GM23338 (cell line): ENCODE measurements at regions not wholly inside any gene's neighbourhood (a gene's known extent, or its start where the extent isn't known, plus 50 kb on each side); places are given as distances from the start of the nearest gene placed in this dataset.

Experiments used
- ATAC-seq: fragments of 200-7000 bp; cut with Tn5 transposase; 3 replicates; pipeline ENCODE4 v1.9.1; 2020
- DNase-seq: peaks from one replicate; pipeline ENCODE4 v3.0.0-alpha.2; 2015; ENCODE audit warnings: low spot score
- H2AFZ ChIP-seq: fragments of 200-600 bp; sonication (generic); 2 replicates; pipeline ENCODE4 v1.8.0; 2016; ENCODE audit warnings: antibody characterized with exemption, mild to moderate bottlenecking, moderate library complexity
- H3F3A ChIP-seq: fragments of 200-600 bp; sonication (generic); replicated peaks from 2 replicates; pipeline ENCODE4 v1.8.0; 2017; ENCODE audit warnings: antibody characterized with exemption, mixed run types, low read depth
- H3K27ac ChIP-seq: fragments of 200-600 bp; sonication (generic); 2 replicates; pipeline ENCODE4 v1.6.1; 2016; ENCODE audit warnings: low read depth
- H3K27me3 ChIP-seq: fragments of 200-600 bp; sonication (generic); 2 replicates; pipeline ENCODE4 v1.8.0; 2016; ENCODE audit warnings: mild to moderate bottlenecking, mixed run types, moderate library complexity; ENCODE audit not compliant: insufficient read depth
- H3K36me3 ChIP-seq: fragments of 200-600 bp; sonication (generic); 2 replicates; pipeline ENCODE4 v1.8.0; 2016; ENCODE audit warnings: mild to moderate bottlenecking; ENCODE audit not compliant: insufficient read depth
- H3K4me1 ChIP-seq: fragments of 200-600 bp; sonication (generic); 2 replicates; pipeline ENCODE4 v1.8.0; 2016; ENCODE audit warnings: mild to moderate bottlenecking, moderate library complexity; ENCODE audit not compliant: insufficient read depth
- H3K4me2 ChIP-seq: fragments of 200-600 bp; sonication (generic); 2 replicates; pipeline ENCODE4 v1.7.1; 2017; ENCODE audit warnings: mixed run types
- H3K4me3 ChIP-seq: fragments of 200-600 bp; sonication (generic); 2 replicates; pipeline ENCODE4 v1.6.1; 2016; ENCODE audit warnings: mixed run types
- H3K79me2 ChIP-seq: fragments of 200-600 bp; sonication (generic); replicated peaks from 2 replicates; pipeline ENCODE4 v1.8.0; 2017; ENCODE audit warnings: mild to moderate bottlenecking; ENCODE audit not compliant: insufficient read depth
- H3K9me2 ChIP-seq: fragments of 200-600 bp; sonication (generic); 2 replicates; pipeline ENCODE4 v1.8.0; 2017; ENCODE audit not compliant: insufficient read depth
- H4K20me1 ChIP-seq: fragments of 200-600 bp; sonication (generic); replicated peaks from 2 replicates; pipeline ENCODE4 v1.8.0; 2017; ENCODE audit warnings: mild to moderate bottlenecking; ENCODE audit not compliant: insufficient read depth
- H3K27ac Mint-ChIP-seq: 2 replicates; pipeline ENCODE4 v1.8.0; 2020; ENCODE audit warnings: inconsistent platforms, mild to moderate bottlenecking, moderate library complexity, mixed read lengths
- H3K27me3 Mint-ChIP-seq: 3 replicates; pipeline ENCODE4 v1.8.0; 2022; ENCODE audit warnings: low read depth, mild to moderate bottlenecking, moderate library complexity, mixed read lengths, inconsistent platforms; ENCODE audit not compliant: insufficient read depth, poor library complexity
- H3K36me3 Mint-ChIP-seq: 3 replicates; pipeline ENCODE4 v1.8.0; 2021; ENCODE audit warnings: low read depth, mild to moderate bottlenecking, inconsistent platforms, moderate library complexity, mixed read lengths
- H3K4me1 Mint-ChIP-seq: 3 replicates; pipeline ENCODE4 v1.8.0; 2020; ENCODE audit warnings: mild to moderate bottlenecking, inconsistent platforms, mixed read lengths
- H3K4me3 Mint-ChIP-seq: 3 replicates; pipeline ENCODE4 v1.8.0; 2021; ENCODE audit warnings: moderate library complexity, mild to moderate bottlenecking, inconsistent platforms, mixed read lengths
- H3K9me3 Mint-ChIP-seq: 3 replicates; pipeline ENCODE4 v1.8.0; 2020; ENCODE audit warnings: moderate library complexity, mild to moderate bottlenecking, inconsistent platforms, mixed read lengths
- CREB1 ChIP-seq: fragments of 250-450 bp; sonication (Bioruptor Pico); IDR thresholded peaks from 2 replicates; pipeline ENCODE4 v1.5.0; 2020; ENCODE audit warnings: low read depth, mild to moderate bottlenecking, moderate library complexity
- EZH2 ChIP-seq: fragments of 200-600 bp; sonication (generic); IDR thresholded peaks from one replicate; pipeline ENCODE4 v1.8.0; 2017; ENCODE audit warnings: antibody characterized with exemption, mild to moderate bottlenecking, low read depth; ENCODE audit not compliant: unreplicated experiment
- EZH2phosphoT487 ChIP-seq: fragments of 200-600 bp; sonication (generic); IDR thresholded peaks from one replicate; pipeline ENCODE4 v1.8.1; 2018; ENCODE audit warnings: antibody characterized with exemption; ENCODE audit not compliant: unreplicated experiment
- JUNB ChIP-seq: IDR thresholded peaks from one replicate; pipeline ENCODE4 v1.6.1; 2016; ENCODE audit warnings: antibody characterized with exemption; ENCODE audit not compliant: unreplicated experiment
- NANOG ChIP-seq: IDR thresholded peaks from 2 replicates; pipeline ENCODE4 v1.6.1; 2016; ENCODE audit warnings: antibody characterized with exemption, borderline replicate concordance
- STAT1 ChIP-seq: IDR thresholded peaks from one replicate; pipeline ENCODE4 v1.6.1; 2016; ENCODE audit warnings: antibody characterized with exemption; ENCODE audit not compliant: unreplicated experiment
- TF ChIP-seq, protein P1 (sequence below): fragments of 250-450 bp; sonication (Bioruptor Pico); IDR thresholded peaks from 2 replicates; pipeline ENCODE4 v1.5.0; 2020; ENCODE audit warnings: mild to moderate bottlenecking, moderate library complexity

DNA sequence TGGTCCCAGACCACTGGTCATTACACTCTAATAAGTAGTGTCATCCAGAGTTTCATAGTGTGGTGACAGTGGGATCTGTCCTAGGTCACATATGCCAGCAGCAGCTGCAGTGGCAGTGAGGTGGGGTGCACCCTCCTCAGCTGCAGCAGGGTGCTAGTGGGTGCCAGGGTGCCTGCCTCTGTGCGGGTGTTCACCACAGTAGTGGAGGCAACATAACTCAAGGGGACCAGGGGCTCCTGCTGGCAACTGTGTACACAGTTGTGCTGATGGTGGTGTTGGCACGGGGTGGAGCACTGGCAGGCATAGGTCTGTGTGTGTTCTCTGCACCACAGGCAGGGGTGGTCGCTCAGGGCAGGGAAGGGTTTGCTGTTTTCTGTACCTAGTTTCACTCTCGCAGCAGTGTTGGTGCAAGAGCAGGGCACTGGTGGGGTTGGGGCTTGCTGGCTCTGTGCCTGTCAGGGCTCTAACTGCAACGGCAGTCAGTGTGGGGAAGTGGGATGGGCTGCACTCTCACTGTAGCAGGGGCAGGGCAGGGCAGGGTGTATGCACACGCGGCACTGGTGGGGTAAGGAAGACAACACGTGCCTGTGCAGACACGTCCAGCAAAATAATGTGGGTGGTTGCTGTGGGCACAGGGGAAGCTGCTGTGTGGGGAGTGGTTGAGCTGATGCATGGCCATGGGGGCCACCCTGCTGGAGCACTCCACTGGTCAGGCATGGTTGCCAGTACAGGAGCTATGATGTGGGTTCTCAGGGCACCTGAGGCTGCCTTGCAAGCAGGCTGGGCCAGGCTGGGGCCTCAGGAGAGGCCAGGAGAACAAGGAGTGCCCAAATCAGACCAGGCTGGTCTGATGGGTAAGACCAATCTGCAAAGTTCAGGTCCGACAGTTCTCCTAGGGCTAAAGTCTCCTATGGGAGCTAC, 226.6 kb downstream of the MEIS1 start:
- no peaks in the 10 kb centered on the region for H3K27me3 ChIP-seq
- H3K27ac Mint-ChIP-seq, result peak overlapping the region; percentile 46; the same call in 1 of the 2 replicates
- no peak for ATAC-seq

More for the DNA sequence above, 226.6 kb downstream of the MEIS1 start:
- no peak for DNase-seq
- peaks cover 2% of the 10 kb centered on the region for H3K27me3 Mint-ChIP-seq
- H3K27ac ChIP-seq, result no peak overlapping the region
- TF ChIP-seq EZH2phosphoT487 (no peak), STAT1 (no peak), EZH2 (no peak), NANOG (no peak), CREB1 (CRISPR knock-in tag) (no peak), JUNB (no peak)
- TF ChIP-seq, protein P1, sequence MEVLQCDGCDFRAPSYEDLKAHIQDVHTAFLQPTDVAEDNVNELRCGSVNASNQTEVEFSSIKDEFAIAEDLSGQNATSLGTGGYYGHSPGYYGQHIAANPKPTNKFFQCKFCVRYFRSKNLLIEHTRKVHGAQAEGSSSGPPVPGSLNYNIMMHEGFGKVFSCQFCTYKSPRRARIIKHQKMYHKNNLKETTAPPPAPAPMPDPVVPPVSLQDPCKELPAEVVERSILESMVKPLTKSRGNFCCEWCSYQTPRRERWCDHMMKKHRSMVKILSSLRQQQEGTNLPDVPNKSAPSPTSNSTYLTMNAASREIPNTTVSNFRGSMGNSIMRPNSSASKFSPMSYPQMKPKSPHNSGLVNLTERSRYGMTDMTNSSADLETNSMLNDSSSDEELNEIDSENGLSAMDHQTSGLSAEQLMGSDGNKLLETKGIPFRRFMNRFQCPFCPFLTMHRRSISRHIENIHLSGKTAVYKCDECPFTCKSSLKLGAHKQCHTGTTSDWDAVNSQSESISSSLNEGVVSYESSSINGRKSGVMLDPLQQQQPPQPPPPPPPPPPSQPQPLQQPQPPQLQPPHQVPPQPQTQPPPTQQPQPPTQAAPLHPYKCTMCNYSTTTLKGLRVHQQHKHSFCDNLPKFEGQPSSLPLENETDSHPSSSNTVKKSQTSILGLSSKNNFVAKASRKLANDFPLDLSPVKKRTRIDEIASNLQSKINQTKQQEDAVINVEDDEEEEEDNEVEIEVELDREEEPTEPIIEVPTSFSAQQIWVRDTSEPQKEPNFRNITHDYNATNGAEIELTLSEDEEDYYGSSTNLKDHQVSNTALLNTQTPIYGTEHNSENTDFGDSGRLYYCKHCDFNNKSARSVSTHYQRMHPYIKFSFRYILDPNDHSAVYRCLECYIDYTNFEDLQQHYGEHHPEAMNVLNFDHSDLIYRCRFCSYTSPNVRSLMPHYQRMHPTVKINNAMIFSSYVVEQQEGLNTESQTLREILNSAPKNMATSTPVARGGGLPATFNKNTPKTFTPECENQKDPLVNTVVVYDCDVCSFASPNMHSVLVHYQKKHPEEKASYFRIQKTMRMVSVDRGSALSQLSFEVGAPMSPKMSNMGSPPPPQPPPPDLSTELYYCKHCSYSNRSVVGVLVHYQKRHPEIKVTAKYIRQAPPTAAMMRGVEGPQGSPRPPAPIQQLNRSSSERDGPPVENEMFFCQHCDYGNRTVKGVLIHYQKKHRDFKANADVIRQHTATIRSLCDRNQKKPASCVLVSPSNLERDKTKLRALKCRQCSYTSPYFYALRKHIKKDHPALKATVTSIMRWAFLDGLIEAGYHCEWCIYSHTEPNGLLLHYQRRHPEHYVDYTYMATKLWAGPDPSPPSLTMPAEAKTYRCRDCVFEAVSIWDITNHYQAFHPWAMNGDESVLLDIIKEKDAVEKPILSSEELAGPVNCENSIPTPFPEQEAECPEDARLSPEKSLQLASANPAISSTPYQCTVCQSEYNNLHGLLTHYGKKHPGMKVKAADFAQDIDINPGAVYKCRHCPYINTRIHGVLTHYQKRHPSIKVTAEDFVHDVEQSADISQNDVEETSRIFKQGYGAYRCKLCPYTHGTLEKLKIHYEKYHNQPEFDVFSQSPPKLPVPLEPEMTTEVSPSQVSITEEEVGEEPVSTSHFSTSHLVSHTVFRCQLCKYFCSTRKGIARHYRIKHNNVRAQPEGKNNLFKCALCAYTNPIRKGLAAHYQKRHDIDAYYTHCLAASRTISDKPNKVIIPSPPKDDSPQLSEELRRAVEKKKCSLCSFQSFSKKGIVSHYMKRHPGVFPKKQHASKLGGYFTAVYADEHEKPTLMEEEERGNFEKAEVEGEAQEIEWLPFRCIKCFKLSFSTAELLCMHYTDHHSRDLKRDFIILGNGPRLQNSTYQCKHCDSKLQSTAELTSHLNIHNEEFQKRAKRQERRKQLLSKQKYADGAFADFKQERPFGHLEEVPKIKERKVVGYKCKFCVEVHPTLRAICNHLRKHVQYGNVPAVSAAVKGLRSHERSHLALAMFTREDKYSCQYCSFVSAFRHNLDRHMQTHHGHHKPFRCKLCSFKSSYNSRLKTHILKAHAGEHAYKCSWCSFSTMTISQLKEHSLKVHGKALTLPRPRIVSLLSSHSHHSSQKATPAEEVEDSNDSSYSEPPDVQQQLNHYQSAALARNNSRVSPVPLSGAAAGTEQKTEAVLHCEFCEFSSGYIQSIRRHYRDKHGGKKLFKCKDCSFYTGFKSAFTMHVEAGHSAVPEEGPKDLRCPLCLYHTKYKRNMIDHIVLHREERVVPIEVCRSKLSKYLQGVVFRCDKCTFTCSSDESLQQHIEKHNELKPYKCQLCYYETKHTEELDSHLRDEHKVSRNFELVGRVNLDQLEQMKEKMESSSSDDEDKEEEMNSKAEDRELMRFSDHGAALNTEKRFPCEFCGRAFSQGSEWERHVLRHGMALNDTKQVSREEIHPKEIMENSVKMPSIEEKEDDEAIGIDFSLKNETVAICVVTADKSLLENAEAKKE (CRISPR knock-in tag), result no peak
- H3K9me3 Mint-ChIP-seq, result peaks cover 4% of the 10 kb centered on the region; the same call in 1 of the 3 replicates
- H3K9me2 ChIP-seq, result no peaks in the 10 kb centered on the region; the same call in 1 of the 2 replicates
- no peaks in the 10 kb centered on the region for H3K79me2 ChIP-seq
- H4K20me1 ChIP-seq, result no peaks in the 10 kb centered on the region
- peaks cover 2% of the 10 kb centered on the region; the same call in 2 of the 3 replicates for H3K4me1 Mint-ChIP-seq
- no peaks in the 10 kb centered on the region for H3F3A ChIP-seq
- H3K36me3 ChIP-seq, result no peaks in the 10 kb centered on the region
- H2AFZ ChIP-seq, result no peak overlapping the region
- no peaks in the 10 kb centered on the region for H3K36me3 Mint-ChIP-seq
- H3K4me1 ChIP-seq, result no peaks in the 10 kb centered on the region; the same call in 1 of the 2 replicates
- H3K4me3 ChIP-seq, result no peak overlapping the region
- H3K4me2 ChIP-seq, result no peak overlapping the region
- H3K4me3 Mint-ChIP-seq, result no peak overlapping the region
